ENCODE measurements at regions not wholly inside any gene's neighbourhood (a gene's known extent, or its start where the extent isn't known, plus 50 kb on each side); places are given as distances from the start of the nearest gene placed in this dataset.

- POLR2A ChIA-PET, result no interaction called here
- intact Hi-C loops (cut with micrococcal nuclease), result no loop called here
- no peak for ATAC-seq
These were observed 1635.9 kb upstream of the LRRTM1 start for GRCh38 chr2:81940266-81940955.

GRCh38 chr2:81937944-81938343, 1633.4 kb upstream of the LRRTM1 start:
- intact Hi-C loops (cut with micrococcal nuclease), result no loop called here
- no peak overlapping the region for H3K4me3 Mint-ChIP-seq
- H3K27ac Mint-ChIP-seq, result no peak overlapping the region
- Histone ChIP-seq H3K36me3 (ENCODE audit: control insufficient read depth in 2 of 3, insufficient read depth in 3 of 3, low read length in 3 of 3) (no peaks in the 10 kb centered on the region), H3K4me3 (ENCODE audit: low read length) (no peak overlapping the region), H3K4me1 (ENCODE audit: control insufficient read depth in 2 of 2, insufficient read depth in 2 of 2, low read length in 2 of 2) (no peaks in the 10 kb centered on the region), H3K9me3 (ENCODE audit: control insufficient read depth in 2 of 3, low read length in 3 of 3) (no peaks in the 10 kb centered on the region), H3K27ac (ENCODE audit: low read depth, low read length) (no peak overlapping the region), H3K27me3 (ENCODE audit: control insufficient read depth in 2 of 2, insufficient read depth in 2 of 2, low read length in 2 of 2) (no peaks in the 10 kb centered on the region)
- no peaks in the 10 kb centered on the region for H3K36me3 Mint-ChIP-seq
- ChIA-PET CTCF (no interaction called here), POLR2A (no interaction called here)
- H3K27me3 Mint-ChIP-seq, result no peaks in the 10 kb centered on the region
- peaks cover 0 to 10% (median 6%) of the 10 kb centered on the region in 11 donors for H3K9me3 Mint-ChIP-seq
- ATAC-seq, result no peak
- DNase-seq, result no peak
- H3K4me1 Mint-ChIP-seq, result no peaks in the 10 kb centered on the region

More at GRCh38 chr2:81940266-81940955, 1635.9 kb upstream of the LRRTM1 start:
- no peak overlapping the region for H3K27ac ChIP-seq (ENCODE audit: low read depth, low read length)
- CTCF ChIA-PET, result no interaction called here
- H3K4me1 Mint-ChIP-seq, result no peaks in the 10 kb centered on the region
- H3K4me3 Mint-ChIP-seq, result no peak overlapping the region
- no peaks in the 10 kb centered on the region for H3K9me3 ChIP-seq (ENCODE audit: control insufficient read depth in 2 of 3, low read length in 3 of 3)
- H3K36me3 ChIP-seq (ENCODE audit: control insufficient read depth in 2 of 3, insufficient read depth in 3 of 3, low read length in 3 of 3), result no peaks in the 10 kb centered on the region
- no peak overlapping the region for H3K27ac Mint-ChIP-seq
- H3K27me3 Mint-ChIP-seq, result no peaks in the 10 kb centered on the region
- H3K9me3 Mint-ChIP-seq, result peaks cover 0 to 13% (median 4%) of the 10 kb centered on the region in 11 donors
- H3K36me3 Mint-ChIP-seq, result no peaks in the 10 kb centered on the region
- no peaks in the 10 kb centered on the region for H3K4me1 ChIP-seq (ENCODE audit: control insufficient read depth in 2 of 2, insufficient read depth in 2 of 2, low read length in 2 of 2)
- no peak for DNase-seq
- H3K4me3 ChIP-seq (ENCODE audit: low read length), result no peak overlapping the region
- no peaks in the 10 kb centered on the region for H3K27me3 ChIP-seq (ENCODE audit: control insufficient read depth in 2 of 2, insufficient read depth in 2 of 2, low read length in 2 of 2)

- ChIA-PET POLR2A (no interaction called here), CTCF (no interaction called here)
- DNase-seq, result no peak
- Mint-ChIP-seq H3K36me3 (no peaks in the 10 kb centered on the region), H3K27ac (no peak overlapping the region), H3K4me3 (no peak overlapping the region), H3K27me3 (no peaks in the 10 kb centered on the region), H3K4me1 (no peaks in the 10 kb centered on the region), H3K9me3 (peaks cover 0 to 20% (median 5%) of the 10 kb centered on the region in 11 donors)
- Histone ChIP-seq H3K27ac (ENCODE audit: low read depth, low read length) (no peak overlapping the region), H3K27me3 (ENCODE audit: control insufficient read depth in 2 of 2, insufficient read depth in 2 of 2, low read length in 2 of 2) (no peaks in the 10 kb centered on the region), H3K4me3 (ENCODE audit: low read length) (no peak overlapping the region), H3K36me3 (ENCODE audit: control insufficient read depth in 2 of 3, insufficient read depth in 3 of 3, low read length in 3 of 3) (no peaks in the 10 kb centered on the region), H3K4me1 (ENCODE audit: control insufficient read depth in 2 of 2, insufficient read depth in 2 of 2, low read length in 2 of 2) (no peaks in the 10 kb centered on the region), H3K9me3 (ENCODE audit: control insufficient read depth in 2 of 3, low read length in 3 of 3) (no peaks in the 10 kb centered on the region)
- intact Hi-C loops (cut with micrococcal nuclease), result no loop called here
- no peak for ATAC-seq
These were observed 1599.0 kb upstream of the LRRTM1 start for GRCh38 chr2:81903534-81903933.

- no peak overlapping the region for H3K27ac ChIP-seq (ENCODE audit: low read depth, low read length)
- H3K4me3 Mint-ChIP-seq, result no peak overlapping the region
- no peaks in the 10 kb centered on the region for H3K4me1 Mint-ChIP-seq
- H3K4me3 ChIP-seq (ENCODE audit: low read length), result no peak overlapping the region
- no peaks in the 10 kb centered on the region for H3K27me3 ChIP-seq (ENCODE audit: control insufficient read depth in 2 of 2, insufficient read depth in 2 of 2, low read length in 2 of 2)
- no peaks in the 10 kb centered on the region for H3K36me3 Mint-ChIP-seq
- no peaks in the 10 kb centered on the region for H3K4me1 ChIP-seq (ENCODE audit: control insufficient read depth in 2 of 2, insufficient read depth in 2 of 2, low read length in 2 of 2)
- H3K27ac Mint-ChIP-seq, result no peak overlapping the region
- H3K27me3 Mint-ChIP-seq, result no peaks in the 10 kb centered on the region
- H3K9me3 Mint-ChIP-seq, result peaks cover 2 to 27% (median 7%) of the 10 kb centered on the region in 11 donors
- no peaks in the 10 kb centered on the region for H3K9me3 ChIP-seq (ENCODE audit: control insufficient read depth in 2 of 3, low read length in 3 of 3)
- DNase-seq (no peak), ATAC-seq (no peak)
- intact Hi-C loops (cut with micrococcal nuclease), result no loop called here
- POLR2A ChIA-PET, result no interaction called here
- CTCF ChIA-PET, result no interaction called here
- no peaks in the 10 kb centered on the region for H3K36me3 ChIP-seq (ENCODE audit: control insufficient read depth in 2 of 3, insufficient read depth in 3 of 3, low read length in 3 of 3)
These were observed 1596.5 kb upstream of the LRRTM1 start for GRCh38 chr2:81901017-81901416.

GRCh38 chr2:81895620-81896250, 1591.2 kb upstream of the LRRTM1 start:
- H3K27ac ChIP-seq (ENCODE audit: low read depth, low read length), result no peak overlapping the region
- H3K27me3 ChIP-seq (ENCODE audit: control insufficient read depth in 2 of 2, insufficient read depth in 2 of 2, low read length in 2 of 2), result no peaks in the 10 kb centered on the region
- no peak overlapping the region for H3K4me3 ChIP-seq (ENCODE audit: low read length)
- ATAC-seq (no peak), DNase-seq (no peak)
- ChIA-PET CTCF (no interaction called here), POLR2A (no interaction called here)
- no peak overlapping the region for H3K27ac Mint-ChIP-seq
- H3K4me1 Mint-ChIP-seq, result no peaks in the 10 kb centered on the region
- H3K4me3 Mint-ChIP-seq, result no peak overlapping the region
- no peaks in the 10 kb centered on the region for H3K27me3 Mint-ChIP-seq
- H3K36me3 ChIP-seq (ENCODE audit: control insufficient read depth in 2 of 3, insufficient read depth in 3 of 3, low read length in 3 of 3), result no peaks in the 10 kb centered on the region
- no peaks in the 10 kb centered on the region for H3K4me1 ChIP-seq (ENCODE audit: control insufficient read depth in 2 of 2, insufficient read depth in 2 of 2, low read length in 2 of 2)
- intact Hi-C loops (cut with micrococcal nuclease), result no loop called here
- H3K9me3 ChIP-seq (ENCODE audit: control insufficient read depth in 2 of 3, low read length in 3 of 3), result no peaks in the 10 kb centered on the region
- H3K9me3 Mint-ChIP-seq, result peaks cover 0 to 14% (median 4%) of the 10 kb centered on the region in 11 donors
- no peaks in the 10 kb centered on the region for H3K36me3 Mint-ChIP-seq

- H3K27me3 ChIP-seq (ENCODE audit: control insufficient read depth in 2 of 2, insufficient read depth in 2 of 2, low read length in 2 of 2), result no peaks in the 10 kb centered on the region
- Mint-ChIP-seq H3K9me3 (peaks cover 0 to 14% (median 4%) of the 10 kb centered on the region in 11 donors), H3K27ac (no peak overlapping the region), H3K36me3 (no peaks in the 10 kb centered on the region), H3K4me1 (no peaks in the 10 kb centered on the region), H3K27me3 (no peaks in the 10 kb centered on the region), H3K4me3 (no peak overlapping the region)
- DNase-seq (no peak), ATAC-seq (no peak)
- no peak overlapping the region for H3K27ac ChIP-seq (ENCODE audit: low read depth, low read length)
- H3K4me1 ChIP-seq (ENCODE audit: control insufficient read depth in 2 of 2, insufficient read depth in 2 of 2, low read length in 2 of 2), result no peaks in the 10 kb centered on the region
- H3K36me3 ChIP-seq (ENCODE audit: control insufficient read depth in 2 of 3, insufficient read depth in 3 of 3, low read length in 3 of 3), result no peaks in the 10 kb centered on the region
- no peaks in the 10 kb centered on the region for H3K9me3 ChIP-seq (ENCODE audit: control insufficient read depth in 2 of 3, low read length in 3 of 3)
- intact Hi-C loops (cut with micrococcal nuclease), result no loop called here
- no peak overlapping the region for H3K4me3 ChIP-seq (ENCODE audit: low read length)
- CTCF ChIA-PET, result no interaction called here
- POLR2A ChIA-PET, result no interaction called here
These were observed 1590.0 kb upstream of the LRRTM1 start for GRCh38 chr2:81894451-81894990.

- no peaks in the 10 kb centered on the region for H3K36me3 Mint-ChIP-seq
- intact Hi-C loops (cut with micrococcal nuclease), result no loop called here
- ChIA-PET CTCF (no interaction called here), POLR2A (no interaction called here)
- no peaks in the 10 kb centered on the region for H3K27me3 Mint-ChIP-seq
- H3K4me1 ChIP-seq (ENCODE audit: control insufficient read depth in 2 of 2, insufficient read depth in 2 of 2, low read length in 2 of 2), result no peaks in the 10 kb centered on the region
- no peak for ATAC-seq
- H3K27me3 ChIP-seq (ENCODE audit: control insufficient read depth in 2 of 2, insufficient read depth in 2 of 2, low read length in 2 of 2), result no peaks in the 10 kb centered on the region
- H3K27ac Mint-ChIP-seq, result no peak overlapping the region
- H3K9me3 ChIP-seq (ENCODE audit: control insufficient read depth in 2 of 3, low read length in 3 of 3), result peaks cover 0 to under 1% (median 0%) of the 10 kb centered on the region in 3 experiments
- H3K36me3 ChIP-seq (ENCODE audit: control insufficient read depth in 2 of 3, insufficient read depth in 3 of 3, low read length in 3 of 3), result no peaks in the 10 kb centered on the region
- H3K27ac ChIP-seq (ENCODE audit: low read depth, low read length), result no peak overlapping the region
- no peak for DNase-seq
- H3K4me3 ChIP-seq (ENCODE audit: low read length), result no peak overlapping the region
- H3K9me3 Mint-ChIP-seq, result peaks cover 0 to 15% (median 5%) of the 10 kb centered on the region in 11 donors
- H3K4me3 Mint-ChIP-seq, result no peak overlapping the region
- no peaks in the 10 kb centered on the region for H3K4me1 Mint-ChIP-seq
These were observed 1572.1 kb upstream of the LRRTM1 start for GRCh38 chr2:81876624-81877023.
